ENCODE measurements at regions not wholly inside any gene's neighbourhood (a gene's known extent, or its start where the extent isn't known, plus 50 kb on each side); places are given as distances from the start of the nearest gene placed in this dataset.

DNA sequence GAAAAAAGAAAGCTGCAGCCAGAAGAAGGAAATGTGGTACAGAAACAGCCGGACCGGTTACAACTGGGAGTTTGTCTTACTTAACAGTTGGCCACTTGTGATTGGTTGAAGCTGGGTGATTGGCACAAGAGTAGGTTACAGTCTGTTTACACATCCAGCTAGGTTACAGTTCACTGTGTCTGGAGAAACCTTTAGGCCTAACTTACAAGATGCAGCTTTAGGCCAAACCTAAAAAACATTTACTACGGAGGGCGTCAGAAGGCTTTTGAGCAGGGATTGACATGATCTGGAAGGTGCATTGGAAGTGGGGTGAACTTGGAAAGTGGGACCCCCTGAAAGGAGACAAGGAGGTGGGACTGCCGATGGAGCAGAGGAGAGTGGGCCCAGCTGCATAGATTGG lies 122.3 kb downstream of the BANF2 start:
- Histone ChIP-seq H3K36me3 (ENCODE audit: control insufficient read depth, insufficient read depth, low read length) (no peaks in the 10 kb centered on the region), H2BK20ac (ENCODE audit: low read depth, low read length) (peak overlapping the region; percentile 5; the same call in 1 of the 2 replicates), H3K27me3 (ENCODE audit: control insufficient read depth, insufficient read depth, low read length) (no peaks in the 10 kb centered on the region), H3K18ac (ENCODE audit: low read depth, low read length) (peak overlapping the region; percentile 6; the same call in 1 of the 2 replicates), H2BK15ac (ENCODE audit: low read depth, low read length) (no peak overlapping the region), H2AK9ac (replicated peaks; ENCODE audit: low read depth, low read length, poor library complexity) (no peak overlapping the region), H2AFZ (replicated peaks; ENCODE audit: low read length, poor library complexity) (peak overlapping the region; percentile 58), H3K4ac (ENCODE audit: low read depth, low read length) (peak overlapping the region; percentile 50; the same call in 1 of the 2 replicates), H4K91ac (ENCODE audit: insufficient read depth, low read depth, low read length) (peak overlapping the region; percentile 15; the same call in 1 of the 2 replicates), H4K20me1 (ENCODE audit: insufficient read depth, low read length) (no peaks in the 10 kb centered on the region), H3K79me1 (ENCODE audit: low read depth in 1 of 2, low read length in 2 of 2) (no peaks in the 10 kb centered on the region), H3K14ac (replicated peaks; ENCODE audit: low read depth, low read length) (0 out of 2 replicates have a peak overlapping the region, but pooled peaks have one; percentile 1), H2BK5ac (ENCODE audit: low read depth, low read length, poor library complexity, severe bottlenecking) (no peak overlapping the region), H3K9me1 (ENCODE audit: insufficient read depth, low read length) (peaks cover 19% of the 10 kb centered on the region), H3K9me3 (ENCODE audit: control insufficient read depth, insufficient read depth, low read length) (no peaks in the 10 kb centered on the region), H4K8ac (ENCODE audit: low read depth in 2 of 2, low read length in 2 of 2) (peak overlapping the region; percentile 20 to 61; a peak in 1 of 4 replicates), H3K4me3 (ENCODE audit: insufficient read depth, low read depth, low read length) (no peak overlapping the region), H2AK5ac (ENCODE audit: low read depth, low read length) (no peak overlapping the region; the same call in 1 of the 2 replicates), H3K4me1 (ENCODE audit: control insufficient read depth, insufficient read depth, low read length) (peaks cover 13% of the 10 kb centered on the region), H4K5ac (ENCODE audit: low read depth, low read length) (peak overlapping the region; percentile 0; the same call in 1 of the 2 replicates), H3K27ac (ENCODE audit: insufficient read depth, low read length) (no peak overlapping the region), H3K9ac (ENCODE audit: low read depth, low read length) (no peak overlapping the region), H3K4me2 (ENCODE audit: low read depth, low read length) (no peak overlapping the region), H2BK120ac (ENCODE audit: low read depth, low read length) (peak overlapping the region; percentile 26; the same call in 1 of the 2 replicates), H3K23ac (ENCODE audit: low read depth, low read length) (no peak overlapping the region), H3K56ac (ENCODE audit: extremely low read depth, insufficient read depth, low read length) (no peak overlapping the region)
- DNase-seq (peak; percentile 72), ATAC-seq (ENCODE audit: low read depth) (peak; percentile 67)
- ChIA-PET POLR2A (ENCODE audit: unreplicated experiment) (interaction anchor here (0.6 kb wide), 1 partner anchor 140 kb away, joined by 3 read pairs; the partner anchor contains the start of gene RRBP1), CTCF (no interaction called here)
- BruUV-seq (replicated peaks), result no TSS peak
- WGBS, 2 experiments (ENCODE audit: extremely low coverage in 2 of 2, insufficient read length in 1 of 2), result 63% methylated on average over 2 of the region's 5 CpGs; no CpG with 5 or more reads in 1 of the 2 experiments
- in situ Hi-C loops (cut with MboI; ENCODE audit: low sequenced_read_pairs), result no loop called here
- dilution Hi-C loops (cut with HindIII; ENCODE audit: low sequenced_read_pairs, unreplicated experiment), result no loop called here
- intact Hi-C loops (cut with micrococcal nuclease), result no loop called here
- no peak for TF ChIP-seq CHD1 (IDR thresholded peaks at IDR 0.05; ENCODE audit: low read depth, low read length)
- TF ChIP-seq MXI1 (IDR thresholded peaks at IDR 0.05; ENCODE audit: borderline replicate concordance, low read depth, low read length), result no peak
- no peak for TF ChIP-seq MAZ (IDR thresholded peaks at IDR 0.05; ENCODE audit: borderline replicate concordance, low read depth, low read length)
- TF ChIP-seq, protein P1, sequence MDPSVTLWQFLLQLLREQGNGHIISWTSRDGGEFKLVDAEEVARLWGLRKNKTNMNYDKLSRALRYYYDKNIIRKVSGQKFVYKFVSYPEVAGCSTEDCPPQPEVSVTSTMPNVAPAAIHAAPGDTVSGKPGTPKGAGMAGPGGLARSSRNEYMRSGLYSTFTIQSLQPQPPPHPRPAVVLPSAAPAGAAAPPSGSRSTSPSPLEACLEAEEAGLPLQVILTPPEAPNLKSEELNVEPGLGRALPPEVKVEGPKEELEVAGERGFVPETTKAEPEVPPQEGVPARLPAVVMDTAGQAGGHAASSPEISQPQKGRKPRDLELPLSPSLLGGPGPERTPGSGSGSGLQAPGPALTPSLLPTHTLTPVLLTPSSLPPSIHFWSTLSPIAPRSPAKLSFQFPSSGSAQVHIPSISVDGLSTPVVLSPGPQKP (IDR thresholded peaks at IDR 0.05; ENCODE audit: borderline replicate concordance, low read depth, low read length), result no peak
- no peak for TF ChIP-seq RCOR1 (IDR thresholded peaks at IDR 0.05; ENCODE audit: insufficient replicate concordance, low read length)
- no peak for TF ChIP-seq MAFK (IDR thresholded peaks at IDR 0.05; ENCODE audit: low read depth, low read length)
- TF ChIP-seq, protein P2, sequence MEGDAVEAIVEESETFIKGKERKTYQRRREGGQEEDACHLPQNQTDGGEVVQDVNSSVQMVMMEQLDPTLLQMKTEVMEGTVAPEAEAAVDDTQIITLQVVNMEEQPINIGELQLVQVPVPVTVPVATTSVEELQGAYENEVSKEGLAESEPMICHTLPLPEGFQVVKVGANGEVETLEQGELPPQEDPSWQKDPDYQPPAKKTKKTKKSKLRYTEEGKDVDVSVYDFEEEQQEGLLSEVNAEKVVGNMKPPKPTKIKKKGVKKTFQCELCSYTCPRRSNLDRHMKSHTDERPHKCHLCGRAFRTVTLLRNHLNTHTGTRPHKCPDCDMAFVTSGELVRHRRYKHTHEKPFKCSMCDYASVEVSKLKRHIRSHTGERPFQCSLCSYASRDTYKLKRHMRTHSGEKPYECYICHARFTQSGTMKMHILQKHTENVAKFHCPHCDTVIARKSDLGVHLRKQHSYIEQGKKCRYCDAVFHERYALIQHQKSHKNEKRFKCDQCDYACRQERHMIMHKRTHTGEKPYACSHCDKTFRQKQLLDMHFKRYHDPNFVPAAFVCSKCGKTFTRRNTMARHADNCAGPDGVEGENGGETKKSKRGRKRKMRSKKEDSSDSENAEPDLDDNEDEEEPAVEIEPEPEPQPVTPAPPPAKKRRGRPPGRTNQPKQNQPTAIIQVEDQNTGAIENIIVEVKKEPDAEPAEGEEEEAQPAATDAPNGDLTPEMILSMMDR (conservative IDR thresholded peaks at IDR 0.05; ENCODE audit: low read depth, low read length), result no peak
- TF ChIP-seq NFE2L2 (IDR thresholded peaks at IDR 0.05; ENCODE audit: low read depth, low read length), result no peak
- TF ChIP-seq RFX5 (IDR thresholded peaks at IDR 0.05; ENCODE audit: low read depth, low read length), result no peak
- TF ChIP-seq FOS (IDR thresholded peaks at IDR 0.05; ENCODE audit: low read depth, low read length), result no peak
- TF ChIP-seq, protein P3, sequence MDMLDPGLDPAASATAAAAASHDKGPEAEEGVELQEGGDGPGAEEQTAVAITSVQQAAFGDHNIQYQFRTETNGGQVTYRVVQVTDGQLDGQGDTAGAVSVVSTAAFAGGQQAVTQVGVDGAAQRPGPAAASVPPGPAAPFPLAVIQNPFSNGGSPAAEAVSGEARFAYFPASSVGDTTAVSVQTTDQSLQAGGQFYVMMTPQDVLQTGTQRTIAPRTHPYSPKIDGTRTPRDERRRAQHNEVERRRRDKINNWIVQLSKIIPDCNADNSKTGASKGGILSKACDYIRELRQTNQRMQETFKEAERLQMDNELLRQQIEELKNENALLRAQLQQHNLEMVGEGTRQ (IDR thresholded peaks at IDR 0.05; ENCODE audit: low read depth, low read length), result no peak
- no peak for TF ChIP-seq BHLHE40 (IDR thresholded peaks at IDR 0.05; ENCODE audit: low read depth, low read length)
- no peak for TF ChIP-seq RAD21 (IDR thresholded peaks at IDR 0.05; ENCODE audit: low read length)
- TF ChIP-seq SMC3 (IDR thresholded peaks at IDR 0.05; ENCODE audit: low read depth, low read length), result no peak
- no peak for TF ChIP-seq POLR2A (IDR thresholded peaks at IDR 0.05; ENCODE audit: low read depth, low read length)
- TF ChIP-seq CEBPB (IDR thresholded peaks at IDR 0.05; ENCODE audit: low read depth, low read length), result no peak

Measured in IMR-90 (cell line).